Activated T-cell treated with anti-CD3 and anti-CD28 coated beads for 1 hour (primary cell): ENCODE measurements at regions not wholly inside any gene's neighbourhood (a gene's known extent, or its start where the extent isn't known, plus 50 kb on each side); places are given as distances from the start of the nearest gene placed in this dataset.
"Not testable (repeated sequence)": the region's sequence is repeated elsewhere in the genome, so short reads cannot be mapped to it uniquely, and the experiment has no call there.

ENCODE experiments used
- DNase-seq: peaks from one replicate; pipeline ENCODE4 v3.0.0-alpha.2; 2020; ENCODE audit warnings: low read depth

DNA sequence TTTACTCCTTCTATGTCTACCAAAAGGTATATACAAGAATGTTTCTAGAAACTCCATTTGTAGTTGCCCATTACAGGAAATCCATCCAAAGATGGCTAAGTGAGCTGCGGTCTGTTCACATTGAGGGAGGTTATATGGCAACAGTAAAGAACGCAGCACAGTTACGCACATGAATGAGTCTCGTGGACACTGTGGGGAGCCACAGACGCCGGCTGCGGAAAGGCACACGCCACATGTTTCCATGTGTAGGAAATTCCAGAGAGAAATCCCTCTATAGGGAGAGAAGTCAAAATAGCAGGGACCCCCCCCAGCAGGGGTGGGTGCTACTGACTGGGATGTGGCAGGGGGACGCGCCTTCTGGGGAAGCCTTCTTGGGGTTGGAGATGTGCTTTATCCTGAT, 139.0 kb upstream of the NCOR2 start:
- no peak for DNase-seq

DNA sequence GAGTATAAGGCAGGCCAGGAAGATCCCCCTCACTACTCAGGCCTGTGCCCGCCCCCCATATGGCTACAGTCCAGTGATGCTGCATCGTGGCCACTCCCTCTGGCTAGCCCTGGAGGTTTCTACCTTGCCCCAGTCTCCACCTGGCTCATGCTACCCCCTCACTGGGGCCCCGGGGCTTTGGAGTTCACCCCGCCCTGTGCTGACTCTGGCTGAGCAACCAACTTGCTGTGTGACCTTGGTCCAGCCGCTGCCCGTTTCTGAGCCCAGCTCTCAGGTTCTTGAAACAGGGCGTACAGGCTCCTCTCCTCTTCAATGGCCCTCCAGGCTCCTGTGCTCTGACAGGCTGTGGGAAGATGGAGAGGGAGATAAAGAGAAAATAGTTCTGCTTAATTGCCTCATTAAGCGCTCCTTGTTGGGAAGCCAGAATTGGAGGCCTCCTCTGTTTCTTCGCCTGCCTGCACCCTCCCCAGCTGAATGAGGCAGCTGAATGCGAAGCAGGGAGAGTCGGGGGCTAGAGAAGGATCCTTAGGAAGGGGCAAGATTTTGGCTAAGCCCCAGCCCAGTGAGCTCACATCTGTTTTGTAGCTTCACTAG, 138.2 kb upstream of the NCOR2 start:
- DNase-seq = no peak

DNA sequence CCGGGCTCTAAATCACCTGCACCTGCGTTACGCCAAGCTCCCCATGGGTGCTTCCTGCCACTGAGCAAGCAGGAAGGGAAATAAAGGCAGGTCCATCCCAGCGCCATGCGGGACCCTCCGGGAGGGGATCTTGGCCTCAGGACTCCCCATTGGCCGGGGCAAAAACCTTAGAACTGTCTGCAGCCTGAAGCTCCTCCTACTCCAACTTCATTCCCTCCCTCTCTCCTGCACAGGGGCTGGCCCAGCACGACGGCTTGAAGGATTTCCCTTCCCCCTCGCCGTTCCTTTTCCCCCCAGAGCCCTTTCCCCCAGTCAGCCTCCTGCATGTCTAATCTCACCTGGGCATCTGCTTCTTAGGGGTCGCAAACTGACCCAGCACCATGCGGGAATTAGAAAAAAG, 137.2 kb upstream of the NCOR2 start:
- DNase-seq = no peak

DNA sequence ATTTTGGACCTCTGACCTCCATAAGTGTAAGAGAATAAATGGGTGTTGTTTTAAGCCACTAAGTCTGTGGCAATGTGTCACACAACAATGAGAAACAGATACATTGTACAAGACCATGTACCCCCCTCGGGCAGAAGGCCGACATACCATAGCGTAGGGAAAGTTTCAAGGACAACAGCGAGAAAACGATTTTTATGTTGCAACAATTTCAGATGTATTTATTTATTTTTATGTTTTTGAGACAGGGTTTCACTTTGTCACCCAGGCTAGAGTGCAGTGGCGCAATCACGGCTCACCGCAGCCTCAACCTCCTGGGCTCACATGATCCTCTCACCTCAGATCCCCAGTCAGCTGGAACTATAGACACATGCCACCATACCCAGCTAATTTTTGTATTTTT, 136.4 kb upstream of the NCOR2 start:
- no peak for DNase-seq

DNA sequence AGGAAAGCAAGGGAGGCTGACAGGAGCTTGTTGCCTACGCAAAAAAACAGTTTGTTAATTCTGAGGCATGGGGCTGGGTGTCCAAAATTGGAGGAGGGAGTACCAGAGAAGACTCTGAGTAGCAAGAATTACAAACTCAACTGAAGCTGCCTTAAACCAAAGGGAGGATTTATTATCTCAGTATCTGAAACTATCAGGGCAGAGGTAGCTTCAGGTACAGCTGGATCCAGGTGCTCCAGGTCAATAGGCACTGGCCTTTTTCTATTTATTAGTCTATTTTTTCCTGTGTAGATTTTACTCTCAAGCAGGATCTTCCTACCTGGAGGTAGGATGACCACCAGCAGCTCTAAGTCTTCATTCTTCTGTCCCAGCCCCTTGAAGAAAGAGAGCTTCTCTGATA, 135.3 kb upstream of the NCOR2 start:
- no peak for DNase-seq

GRCh38 chr12:124700810-124701592, 133.6 kb upstream of the NCOR2 start:
- no peak for DNase-seq

DNA sequence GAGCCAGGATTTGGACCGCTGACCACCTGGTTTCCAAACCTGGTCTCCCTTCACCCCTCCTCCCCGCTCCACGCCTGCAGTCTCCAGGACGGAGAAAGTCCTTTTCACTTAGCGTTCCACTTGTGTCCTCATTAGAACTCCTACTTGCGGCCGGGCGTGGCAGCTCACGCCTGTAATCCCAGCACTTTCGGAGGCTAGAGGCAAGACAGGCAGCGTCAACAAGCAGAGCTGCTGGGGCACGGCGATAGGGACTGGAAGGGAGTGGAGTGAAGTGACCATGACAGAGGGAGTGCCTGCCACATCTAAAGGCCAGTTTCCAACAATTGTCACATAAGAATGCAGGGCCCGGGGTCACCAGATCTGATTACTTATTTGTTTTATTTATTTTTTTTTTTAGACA, 132.5 kb upstream of the NCOR2 start:
- DNase-seq = no peak

DNA sequence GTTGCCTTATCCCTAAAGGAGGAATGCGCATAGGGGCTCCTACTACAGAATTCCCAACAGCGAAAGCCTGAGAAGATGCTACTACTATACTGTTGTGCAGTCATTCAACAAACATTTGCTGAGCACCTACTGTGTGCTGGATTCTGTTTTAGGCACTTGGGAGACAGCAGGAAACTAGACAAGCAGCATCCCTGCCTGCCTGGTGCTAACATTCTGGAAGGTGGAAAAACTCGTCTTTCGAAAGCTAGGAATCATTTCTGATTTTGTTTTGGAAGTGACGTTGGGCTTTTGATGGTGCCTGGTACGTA, 131.5 kb upstream of the NCOR2 start:
- no peak for DNase-seq

- DNase-seq = no peak
Measured at GRCh38 chr12:124698211-124698997, 131.0 kb upstream of the NCOR2 start.

- not testable (repeated sequence) for DNase-seq
Measured at GRCh38 chr12:124697722-124698121, 130.3 kb upstream of the NCOR2 start.

DNA sequence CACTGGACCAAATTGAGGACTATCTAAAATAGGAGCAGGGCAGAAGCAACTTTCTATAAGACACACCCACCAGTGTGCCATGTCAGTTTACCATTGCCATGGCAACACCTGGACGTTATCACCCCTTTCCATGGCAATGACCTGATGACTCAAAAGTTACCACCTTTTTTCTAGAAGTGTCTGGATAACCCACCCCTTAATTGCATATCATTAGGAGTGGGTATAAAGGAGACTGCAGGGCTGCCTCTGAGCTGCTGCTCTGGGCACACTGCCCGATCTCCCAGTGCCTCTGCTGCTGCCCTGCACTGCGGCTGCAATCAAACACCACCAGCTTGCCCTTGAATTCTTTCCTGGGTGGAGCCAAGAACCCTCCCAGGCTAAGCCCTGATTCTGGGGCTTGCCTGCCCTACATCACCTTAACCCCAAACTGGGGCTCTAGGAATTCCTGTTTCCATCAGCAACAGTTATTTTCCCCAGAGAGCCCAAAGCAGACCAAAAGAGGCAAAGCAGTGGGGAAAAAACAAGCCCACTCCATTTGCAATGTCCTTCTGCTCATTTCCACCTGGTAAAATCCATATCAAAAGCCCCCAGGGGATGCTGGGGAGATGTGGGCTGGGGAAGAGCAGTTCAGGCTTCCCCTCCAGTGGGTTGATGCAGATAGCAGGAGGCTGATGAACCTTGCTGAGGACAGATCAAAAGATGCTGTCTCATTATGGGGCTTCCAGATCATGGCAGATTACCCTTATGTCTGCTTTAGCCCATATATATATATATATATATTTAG, 129.5 kb upstream of the NCOR2 start:
- no peak for DNase-seq

DNA sequence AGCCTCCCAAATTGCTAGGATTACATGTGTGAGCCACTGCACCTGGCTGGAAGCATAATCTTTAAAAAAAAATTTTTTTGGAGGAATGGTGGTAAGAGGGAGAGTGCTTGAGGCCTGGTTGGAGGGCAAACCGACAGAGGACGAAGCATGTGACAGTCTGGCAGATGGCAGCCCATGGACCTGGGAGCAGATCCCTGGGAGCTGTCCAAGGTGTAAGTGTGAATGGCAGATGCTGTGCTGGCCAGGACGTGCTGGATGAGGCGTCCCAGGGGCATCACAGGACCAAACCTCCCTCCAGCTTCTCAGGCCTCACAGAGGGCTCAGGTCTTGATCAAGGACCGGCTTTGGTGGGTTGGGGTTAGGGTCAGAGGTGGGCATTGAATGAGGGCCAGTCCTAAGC, 128.4 kb upstream of the NCOR2 start:
- DNase-seq = no peak

DNA sequence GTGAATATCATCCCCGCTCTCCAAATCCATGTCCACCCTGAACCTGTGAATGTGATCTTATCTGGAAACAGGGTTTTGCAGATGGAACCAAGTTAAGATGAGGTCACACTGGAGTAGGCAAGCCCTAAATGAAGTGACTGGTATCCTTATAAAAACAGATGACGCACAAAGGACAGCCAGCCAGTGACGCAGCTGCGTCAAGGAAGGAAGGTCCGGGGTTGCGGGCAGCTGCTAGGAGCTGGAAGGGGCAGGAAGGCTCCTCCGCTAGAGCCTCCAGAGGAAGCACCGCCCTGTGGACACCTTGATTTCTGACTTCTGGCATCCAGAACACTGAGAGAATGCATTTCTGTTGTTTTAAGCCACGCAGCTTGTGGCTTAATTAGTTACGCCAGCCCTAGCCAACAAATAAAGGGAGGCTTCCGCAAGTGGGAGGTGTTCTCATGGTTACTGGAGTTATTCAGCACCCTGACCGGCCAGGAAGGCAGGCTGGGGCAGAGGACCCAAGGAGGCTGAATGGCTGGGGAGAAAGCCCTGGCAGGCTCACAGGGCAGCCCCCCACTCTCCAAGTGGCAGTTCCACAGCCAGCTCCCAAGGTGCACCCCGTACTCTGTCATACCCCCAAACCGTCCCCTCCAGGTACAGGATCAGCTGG, 127.6 kb upstream of the NCOR2 start:
- no peak for DNase-seq

- DNase-seq = no peak
Measured at GRCh38 chr12:124694250-124694649, 126.8 kb upstream of the NCOR2 start.

DNA sequence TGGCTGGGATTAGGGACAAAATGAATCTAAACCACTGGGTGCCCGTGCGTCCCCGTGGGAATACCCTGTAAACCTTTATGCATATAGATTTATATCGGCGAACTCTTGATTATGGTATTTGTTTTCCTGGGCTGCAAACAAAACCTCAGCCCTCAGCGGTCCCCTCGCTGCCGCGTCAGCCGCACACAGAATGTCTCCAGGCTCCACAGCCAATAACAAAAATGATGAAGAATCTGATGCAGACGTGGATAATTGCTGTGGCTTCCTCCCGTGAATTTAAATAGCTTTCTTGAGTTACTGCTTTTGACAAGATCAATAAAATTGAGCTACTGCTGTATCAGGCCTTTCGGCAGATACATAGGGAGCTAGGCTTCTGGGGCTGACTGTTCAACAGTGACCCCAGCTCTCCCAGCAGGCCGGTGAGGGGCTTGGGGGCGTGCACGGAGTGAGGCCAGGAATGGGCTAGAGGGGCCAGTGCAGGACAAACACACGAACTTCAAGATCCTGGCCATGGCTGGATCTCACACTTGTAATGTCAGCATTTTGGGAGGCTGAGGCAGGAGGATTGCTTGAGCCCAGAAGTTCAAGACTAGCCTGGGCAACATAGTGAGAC, 125.8 kb upstream of the NCOR2 start:
- no peak for DNase-seq

- DNase-seq = no peak
Measured at GRCh38 chr12:124692443-124692842, 125.0 kb upstream of the NCOR2 start.

DNA sequence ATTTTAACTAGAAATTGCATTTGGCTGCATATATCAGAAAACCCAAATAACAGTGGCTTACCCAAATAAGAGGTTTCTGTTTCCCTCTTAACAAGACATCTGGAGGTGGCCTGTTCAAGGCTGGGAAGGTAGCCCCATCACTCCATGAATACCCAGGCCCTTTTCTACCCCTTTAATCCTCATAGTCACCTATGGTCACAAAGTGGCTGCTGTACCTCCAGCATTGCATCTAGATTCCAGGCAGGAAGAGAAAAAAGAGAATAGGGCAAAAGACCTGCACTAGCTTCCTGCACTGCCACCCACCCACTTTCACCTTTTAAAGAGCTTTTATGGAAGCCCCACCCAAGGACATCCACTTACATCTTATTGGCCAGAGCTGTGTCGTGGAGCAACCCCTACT, 124.0 kb upstream of the NCOR2 start:
- DNase-seq = no peak

DNA sequence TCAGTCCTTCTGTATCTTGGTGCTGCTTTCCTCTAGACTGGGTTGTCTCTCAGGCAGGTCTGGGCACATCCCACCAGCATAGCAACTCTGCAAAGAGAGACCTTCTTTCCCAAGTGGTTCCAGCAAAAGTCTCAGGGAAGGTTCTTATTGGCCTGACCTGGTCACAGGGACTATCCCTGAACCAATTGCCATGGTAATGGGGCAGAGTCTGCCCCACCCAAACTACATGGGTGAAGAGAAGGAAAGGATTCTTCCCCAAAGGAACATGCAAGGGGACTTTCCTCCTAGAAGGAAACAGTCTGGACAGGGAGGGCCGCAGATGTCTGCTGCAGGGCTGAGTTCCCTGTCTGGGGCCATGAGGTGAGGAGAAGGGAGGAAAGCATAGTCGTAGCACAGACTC, 122.2 kb upstream of the NCOR2 start:
- DNase-seq = no peak

- no peak for DNase-seq
Measured at GRCh38 chr12:124688356-124688992, 121.1 kb upstream of the NCOR2 start.

DNA sequence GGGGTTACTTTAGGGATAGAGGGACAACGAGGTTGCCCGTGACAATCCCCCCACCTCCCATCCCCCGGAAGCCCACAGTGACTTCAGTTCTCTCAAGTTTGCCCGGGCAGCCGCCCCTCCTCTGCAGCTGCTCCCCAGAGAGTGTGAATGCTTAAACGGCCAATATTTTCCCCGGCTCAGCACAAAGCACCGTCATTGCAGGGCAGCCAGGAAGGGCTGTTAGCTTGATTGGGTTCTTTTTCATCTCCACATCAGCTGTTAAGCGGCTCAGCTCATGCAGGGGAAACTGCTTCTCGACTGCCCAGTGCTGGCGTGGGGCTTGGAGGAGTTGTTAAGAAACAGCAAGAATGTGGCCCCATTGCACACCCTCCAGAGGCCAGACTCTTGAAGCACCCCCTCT, 120.5 kb upstream of the NCOR2 start:
- DNase-seq = no peak
